H1 (cell line): ENCODE measurements at regions not wholly inside any gene's neighbourhood (a gene's known extent, or its start where the extent isn't known, plus 50 kb on each side); places are given as distances from the start of the nearest gene placed in this dataset.
A peak's percentile ranks its signal among the peaks of the same experiment; 100 is the strongest.

ENCODE experiments used
- CTCF ChIA-PET: fragments of 300-600 bp; sonication (Branson Sonifier 250); formaldehyde crosslinking; loops from one replicate; lab custom pipeline; 2021; ENCODE audit not compliant: partially characterized antibody; lab: Charles Lee
- POLR2A ChIA-PET: fragments of 300-600 bp; sonication (Branson Sonifier 250); formaldehyde crosslinking; loops from one replicate; lab custom pipeline; 2021; ENCODE audit warnings: inconsistent platforms; ENCODE audit not compliant: partially characterized antibody; lab: Charles Lee
- DNase-seq, 2 experiments: peaks; one replicate each; pipeline versions ENCODE4 v3.0.0 to v3.0.0-alpha.2; 2010 to 2022; ENCODE audit warnings: low spot score in 2 of 2, low read depth in 1 of 2, mixed read lengths in 1 of 2
- FAIRE-seq: peaks from 2 replicates; lab custom pipeline; 2011; peaks lifted over from hg19 to GRCh38; lab: Jason Lieb, UNC
- H2AFZ ChIP-seq: 2 replicates; pipeline ENCODE4 v1.8.1; 2012; ENCODE audit warnings: low read length, inconsistent platforms
- H2AK5ac ChIP-seq: 2 replicates; pipeline ENCODE4 v1.6.1; 2013; ENCODE audit warnings: low read depth, low read length
- H2BK120ac ChIP-seq: replicated peaks from 2 replicates; pipeline ENCODE3; 2013; ENCODE audit warnings: low read depth, low read length, inconsistent platforms
- H2BK12ac ChIP-seq: 2 replicates; pipeline ENCODE4 v1.6.1; 2013; ENCODE audit warnings: low read depth, low read length
- H2BK15ac ChIP-seq: 2 replicates; pipeline ENCODE4 v1.6.1; 2013; ENCODE audit warnings: low read length
- H2BK20ac ChIP-seq: 2 replicates; pipeline ENCODE4 v1.6.1; 2013; ENCODE audit warnings: low read length
- H2BK5ac ChIP-seq: 2 replicates; pipeline ENCODE4 v1.6.1; 2013; ENCODE audit warnings: low read depth, low read length
- H3K14ac ChIP-seq: 2 replicates; pipeline ENCODE4 v1.6.1; 2013; ENCODE audit warnings: inconsistent platforms; ENCODE audit not compliant: insufficient read length
- H3K18ac ChIP-seq: 2 replicates; pipeline ENCODE4 v1.6.1; 2013; ENCODE audit warnings: low read length; ENCODE audit errors: extremely low read depth
- H3K23ac ChIP-seq: 2 replicates; pipeline ENCODE4 v1.6.1; 2013; ENCODE audit warnings: inconsistent platforms; ENCODE audit not compliant: insufficient read length
- H3K23me2 ChIP-seq: 2 replicates; pipeline ENCODE4 v1.6.1; 2013; ENCODE audit warnings: low read depth, low read length
- H3K27ac ChIP-seq: 2 replicates; pipeline ENCODE4 v1.6.1; 2011; ENCODE audit warnings: low read depth, low read length, inconsistent platforms
- H3K27me3 ChIP-seq, 4 experiments: replicated peaks in 1 of 4; 1 replicate in 1 of 4; 2 replicates in 3 of 4; pipeline versions ENCODE4 v1.6.1 to v1.8.1; 2011 to 2013; ENCODE audit warnings: low read length in 3 of 4, mild to moderate bottlenecking in 3 of 4, inconsistent platforms in 2 of 4, mixed read lengths in 2 of 4, moderate library complexity in 1 of 4; ENCODE audit not compliant: control insufficient read depth in 3 of 4, insufficient read depth in 3 of 4; ENCODE audit errors: extremely low read depth in 1 of 4
- H3K36me3 ChIP-seq, 4 experiments: 2 replicates each; pipeline versions ENCODE4 v1.6.1 to v1.8.1; 2011 to 2013; ENCODE audit warnings: mild to moderate bottlenecking in 4 of 4, low read length in 3 of 4, moderate library complexity in 2 of 4, control low read depth in 1 of 4, inconsistent platforms in 1 of 4; ENCODE audit not compliant: insufficient read depth in 4 of 4, control insufficient read depth in 2 of 4
- H3K4ac ChIP-seq: replicated peaks from 2 replicates; pipeline ENCODE3; 2013; ENCODE audit warnings: low read length, low read depth, mixed read lengths, inconsistent platforms; ENCODE audit not compliant: insufficient read length
- H3K4me1 ChIP-seq, 4 experiments: replicated peaks in 1 of 4; 1 replicate in 1 of 4; 2 replicates in 3 of 4; pipeline versions ENCODE4 v1.6.1 to v1.8.1; 2011 to 2013; ENCODE audit warnings: low read length in 3 of 4, inconsistent platforms in 2 of 4, mixed read lengths in 1 of 4; ENCODE audit not compliant: insufficient read depth in 4 of 4, control insufficient read depth in 3 of 4
- H3K4me2 ChIP-seq, 2 experiments: 2 replicates each; pipeline versions ENCODE4 v1.6.1 to v1.8.1; 2011 to 2013; ENCODE audit warnings: low read depth in 2 of 2, low read length in 2 of 2, control low read depth in 1 of 2, inconsistent platforms in 1 of 2, mild to moderate bottlenecking in 1 of 2; ENCODE audit not compliant: insufficient read depth in 1 of 2
- H3K4me3 ChIP-seq, 4 experiments: fragments of 200-600, 300-600 bp in 1 of 4; sonication (generic), shearing (Covaris generic), sonication (Bioruptor Twin) in 1 of 4; 2 replicates each; pipeline versions ENCODE4 v1.5.1 to v1.8.1; 2011 to 2016; ENCODE audit warnings: low read length in 4 of 4, low read depth in 3 of 4, control low read depth in 2 of 4, inconsistent platforms in 2 of 4, mild to moderate bottlenecking in 2 of 4, mixed read lengths in 1 of 4, moderate library complexity in 1 of 4; ENCODE audit not compliant: insufficient read depth in 2 of 4; ENCODE audit errors: extremely low read depth in 1 of 4
- H3K56ac ChIP-seq: replicated peaks from 2 replicates; pipeline ENCODE3; 2013; ENCODE audit warnings: low read depth, mild to moderate bottlenecking, mixed read lengths, low read length, inconsistent platforms; ENCODE audit not compliant: insufficient read length
- H3K79me1 ChIP-seq: 2 replicates; pipeline ENCODE4 v1.6.1; 2013; ENCODE audit warnings: low read depth, low read length, control low read depth
- H3K79me2 ChIP-seq, 2 experiments: 2 replicates each; pipeline versions ENCODE4 v1.6.1 to v1.8.1; 2012 to 2013; ENCODE audit warnings: low read length in 2 of 2, mild to moderate bottlenecking in 2 of 2, inconsistent platforms in 1 of 2; ENCODE audit not compliant: insufficient read depth in 2 of 2, control insufficient read depth in 1 of 2
- H3K9ac ChIP-seq, 4 experiments: replicated peaks in 1 of 4; 1 replicate in 1 of 4; 2 replicates in 3 of 4; pipeline versions ENCODE4 v1.6.1 to v1.8.1; 2011 to 2013; ENCODE audit warnings: low read depth in 3 of 4, low read length in 3 of 4, control low read depth in 2 of 4, mild to moderate bottlenecking in 2 of 4, moderate library complexity in 2 of 4, inconsistent platforms in 1 of 4; ENCODE audit errors: extremely low read depth in 1 of 4
- H3K9me3 ChIP-seq, 2 experiments: 2 replicates each; pipeline versions ENCODE4 v1.6.1 to v1.8.1; 2012 to 2013; ENCODE audit warnings: mild to moderate bottlenecking in 2 of 2, moderate library complexity in 2 of 2, control low read depth in 1 of 2, inconsistent platforms in 1 of 2, low read depth in 1 of 2, low read length in 1 of 2, mixed read lengths in 1 of 2; ENCODE audit not compliant: insufficient read depth in 2 of 2
- H4K20me1 ChIP-seq, 2 experiments: replicated peaks in 1 of 2; 2 replicates each; pipeline versions ENCODE3 to v1.8.1; 2011 to 2013; ENCODE audit warnings: inconsistent platforms in 2 of 2, low read length in 2 of 2, mild to moderate bottlenecking in 1 of 2; ENCODE audit not compliant: insufficient read depth in 2 of 2, control insufficient read depth in 1 of 2
- H4K5ac ChIP-seq: 2 replicates; pipeline ENCODE4 v1.6.1; 2013; ENCODE audit warnings: low read length, low read depth, mixed read lengths, inconsistent platforms; ENCODE audit not compliant: insufficient read length
- H4K8ac ChIP-seq: 2 replicates; pipeline ENCODE4 v1.8.0; 2013; ENCODE audit warnings: mild to moderate bottlenecking, moderate library complexity, low read length, inconsistent platforms; ENCODE audit not compliant: insufficient read depth; ENCODE audit errors: extremely low read depth
- H4K91ac ChIP-seq: replicated peaks from 2 replicates; pipeline ENCODE3; 2013; ENCODE audit warnings: low read length, mixed read lengths, inconsistent platforms; ENCODE audit not compliant: insufficient read length
- BCL11A ChIP-seq, 2 experiments: IDR thresholded peaks; one replicate each; pipeline ENCODE4 v1.6.1; 2011; ENCODE audit warnings: low read depth in 2 of 2, low read length in 2 of 2, mild to moderate bottlenecking in 2 of 2
- CTBP2 ChIP-seq: IDR thresholded peaks from 2 replicates; pipeline ENCODE4 v1.7.0; 2011; ENCODE audit warnings: borderline replicate concordance, mild to moderate bottlenecking, moderate library complexity, mixed read lengths, low read length; ENCODE audit not compliant: insufficient read depth, insufficient read length
- RFX5 ChIP-seq: IDR thresholded peaks from 2 replicates; pipeline ENCODE4 v1.6.1; 2011; ENCODE audit warnings: low read depth, low read length, improper control_type of control experiment, borderline replicate concordance
- WGBS, 2 experiments: shearing (Covaris generic) in 1 of 2; methylation state at CpG; one replicate each; pipeline versions ENCODE4 v1.1.6 to v1.1.7; 2013 to 2015; ENCODE audit warnings: low lambda C conversion rate in 2 of 2, mixed read lengths in 2 of 2, inconsistent platforms in 1 of 2, low coverage in 1 of 2, missing lambda C conversion rate in 1 of 2; ENCODE audit not compliant: insufficient replicate concordance in 2 of 2, insufficient coverage in 1 of 2, insufficient read length in 1 of 2; ENCODE audit errors: extremely low coverage in 1 of 2, missing lambda C conversion rate in 1 of 2; 5-methylcytosine and 5-hydroxymethylcytosine counted together
- TF ChIP-seq, protein P1 (sequence below): IDR thresholded peaks from 2 replicates; pipeline ENCODE4 v1.6.1; 2012; ENCODE audit warnings: inconsistent platforms

DNA sequence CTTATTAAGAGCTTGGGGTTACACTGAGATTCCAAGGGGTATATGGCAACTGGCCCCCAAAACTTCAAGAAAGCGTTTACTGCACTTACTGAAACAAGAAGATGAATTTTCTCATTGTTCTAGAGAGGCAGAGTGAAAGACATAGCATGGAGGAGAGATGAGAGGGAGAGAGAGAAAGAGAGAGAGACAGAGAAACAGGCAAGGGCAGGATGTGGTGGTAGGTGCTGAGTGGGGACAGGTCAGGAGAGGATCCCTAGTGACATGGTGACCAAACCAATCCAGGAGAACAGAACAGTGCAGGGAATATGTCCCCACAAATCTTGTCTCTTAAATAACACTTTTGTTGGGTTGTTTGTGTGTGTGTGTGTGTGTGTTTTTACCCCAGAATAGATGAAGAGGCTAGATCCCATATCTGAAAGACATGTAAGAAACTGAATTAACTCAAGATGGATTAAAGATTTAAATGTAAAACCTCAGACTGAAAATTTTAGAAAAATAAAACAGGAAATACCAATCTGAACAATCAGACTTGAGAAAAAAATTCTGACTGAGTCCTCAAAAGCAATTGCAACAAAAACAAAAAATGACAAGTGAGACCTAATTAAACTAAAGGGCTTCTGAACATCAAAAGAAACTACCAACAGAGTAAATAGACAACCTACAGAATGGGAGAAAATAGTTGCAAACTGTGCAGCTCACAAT, 202.2 kb downstream of the QDPR start:
- Histone ChIP-seq H4K8ac (no peak overlapping the region), H2AK5ac (no peak overlapping the region), H2BK12ac (no peak overlapping the region), H3K23me2 (no peaks in the 10 kb centered on the region), H4K5ac (no peak overlapping the region), H2BK20ac (no peak overlapping the region), H3K23ac (no peak overlapping the region), H2BK5ac (no peak overlapping the region), H2AFZ (peak overlapping the region; percentile 76; the same call in 1 of the 2 replicates), H3K18ac (peak overlapping the region; percentile 19; the same call in 1 of the 2 replicates), H3K36me3 (no peaks in the 10 kb centered on the region), H3K27me3 (no peaks in the 10 kb centered on the region), H3K79me2 (no peaks in the 10 kb centered on the region), H3K9me3 (no peaks in the 10 kb centered on the region), H3K4ac (no peak overlapping the region), H3K4me2 (no peak overlapping the region), H3K27ac (no peak overlapping the region), H4K91ac (no peak overlapping the region), H2BK15ac (0 out of 2 replicates have a peak overlapping the region, but pooled peaks have one; percentile 40), H3K9ac (no peak overlapping the region), H3K79me1 (no peaks in the 10 kb centered on the region), H3K4me1 (no peaks in the 10 kb centered on the region), H3K4me3 (no peak overlapping the region), H3K56ac (no peak overlapping the region), H2BK120ac (no peak overlapping the region), H3K14ac (no peak overlapping the region), H4K20me1 (no peaks in the 10 kb centered on the region)
- no peak for FAIRE-seq
- no peak for DNase-seq
- ChIA-PET POLR2A (no interaction called here), CTCF (interaction anchor here (0.9 to 1.5 kb wide), 2 partner anchors 138 to 198 kb away, joined by 3 read pairs; no protein-coding TSS in a partner anchor)
- WGBS, 2 experiments, result 88% methylated on average over 1 of the region's 1 CpG; no CpG with 5 or more reads in 1 of the 2 experiments
- no peak for TF ChIP-seq CTBP2
- TF ChIP-seq BCL11A (IDR thresholded peaks at IDR 0.05; ENCODE audit: low read depth in 2 of 2, low read length in 2 of 2), result no peak
- no peak for TF ChIP-seq RFX5
- TF ChIP-seq, protein P1, sequence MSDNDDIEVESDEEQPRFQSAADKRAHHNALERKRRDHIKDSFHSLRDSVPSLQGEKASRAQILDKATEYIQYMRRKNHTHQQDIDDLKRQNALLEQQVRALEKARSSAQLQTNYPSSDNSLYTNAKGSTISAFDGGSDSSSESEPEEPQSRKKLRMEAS, result no peak
